HG03460 (cell line): ENCODE measurements at regions not wholly inside any gene's neighbourhood (a gene's known extent, or its start where the extent isn't known, plus 50 kb on each side); places are given as distances from the start of the nearest gene placed in this dataset.
"Not testable (repeated sequence)": the region's sequence is repeated elsewhere in the genome, so short reads cannot be mapped to it uniquely, and the experiment has no call there.

ENCODE experiments used
- ATAC-seq: cut with Tn5 transposase; IDR thresholded peaks from one replicate; pipeline ENCODE4 v1.9.1; 2021; ENCODE audit not compliant: unreplicated experiment

- no peak for ATAC-seq
Observed at GRCh38 chr4:128649575-128650205, 159.8 kb upstream of the JADE1 start.

GRCh38 chr4:128649161-128649560, 160.3 kb upstream of the JADE1 start:
- ATAC-seq, result no peak

DNA sequence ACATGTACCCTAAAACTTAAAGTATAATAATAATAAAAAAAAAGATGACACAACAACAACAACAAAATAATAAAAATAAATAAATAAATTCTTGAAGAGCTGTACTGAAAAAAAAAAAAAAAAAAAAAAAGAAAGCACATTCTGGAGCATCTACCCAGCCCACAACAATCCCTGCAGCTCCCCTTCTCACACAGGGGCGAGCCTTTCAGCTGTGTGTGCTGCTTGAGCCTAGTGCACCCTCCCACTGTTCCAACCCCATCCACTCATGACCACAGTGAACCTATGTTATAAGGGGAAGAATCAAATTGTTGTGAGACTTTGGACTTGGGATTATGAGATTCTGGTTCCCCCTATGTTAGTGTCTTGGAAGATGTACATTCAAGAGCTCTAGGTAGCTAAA, 161.5 kb upstream of the JADE1 start:
- ATAC-seq, result no peak

- ATAC-seq, result peak; percentile 61
Observed at GRCh38 chr4:128646893-128647292, 162.6 kb upstream of the JADE1 start.

DNA sequence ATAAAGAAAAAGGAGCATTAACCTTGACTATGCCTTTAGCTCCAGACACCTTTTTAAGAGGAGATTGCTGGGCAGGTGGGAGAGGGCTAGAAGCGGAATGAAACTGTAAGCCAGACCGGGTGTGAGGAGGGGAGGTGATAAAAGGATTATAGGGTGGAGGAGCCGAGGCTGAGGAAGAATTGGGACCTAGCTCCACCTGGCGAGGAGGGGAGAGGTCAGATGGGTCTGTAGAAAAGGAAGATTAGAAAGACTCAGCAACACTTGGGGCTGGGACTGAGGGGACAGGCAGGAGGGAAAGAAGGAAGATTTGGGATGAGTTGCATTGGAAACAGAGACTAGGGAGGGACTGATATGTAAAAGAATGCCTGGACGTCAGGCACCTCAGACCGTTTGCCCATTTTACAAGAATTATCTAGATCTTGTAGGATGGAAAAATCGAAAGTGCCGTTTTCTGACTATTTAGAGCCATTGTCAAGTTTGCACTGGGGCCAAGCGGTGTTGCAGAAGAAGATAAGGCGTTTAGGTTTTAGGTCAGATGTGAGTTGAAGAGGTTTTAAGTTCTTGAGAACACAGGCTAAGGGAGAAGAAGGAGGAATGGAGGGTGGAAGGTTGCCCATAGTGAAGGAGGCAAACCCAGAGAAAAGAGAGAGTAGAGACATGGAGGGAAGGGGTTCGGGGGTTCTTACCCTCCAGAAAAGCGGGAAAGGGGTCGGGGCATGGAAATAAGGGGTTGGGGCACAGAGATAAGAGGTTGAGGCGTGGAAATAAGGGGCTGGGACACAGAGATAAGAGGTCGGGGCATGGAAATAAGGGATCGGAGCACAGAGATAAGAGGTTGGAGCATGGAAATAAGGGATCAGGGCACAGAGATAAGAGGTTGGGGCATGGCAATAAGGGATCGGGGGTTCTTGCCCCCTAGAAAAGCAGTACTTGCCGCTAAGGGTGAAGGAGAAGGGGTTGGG, 164.5 kb upstream of the JADE1 start:
- ATAC-seq, result not testable (repeated sequence)

- ATAC-seq, result not testable (repeated sequence)
Observed at GRCh38 chr4:128644107-128644506, 165.4 kb upstream of the JADE1 start.

DNA sequence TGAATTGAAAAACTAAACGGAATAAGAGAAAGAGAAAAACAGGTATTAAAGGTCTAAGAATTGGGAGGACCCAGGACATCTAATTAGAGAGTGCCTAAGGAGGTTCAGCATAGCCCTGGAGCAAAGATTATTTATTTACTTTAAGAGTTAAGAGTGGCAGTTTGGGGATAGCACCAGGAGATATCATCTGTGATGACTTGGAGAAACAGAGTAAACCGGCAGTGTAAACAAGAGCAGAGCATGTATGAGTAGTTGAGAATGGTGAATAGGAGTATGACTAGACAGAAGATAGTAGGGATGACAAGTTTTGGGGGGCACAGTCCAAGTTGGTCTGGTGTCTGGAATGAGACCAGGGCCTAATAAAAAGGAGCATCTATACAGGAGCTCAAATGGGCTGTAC, 167.9 kb upstream of the JADE1 start:
- ATAC-seq, result not testable (repeated sequence)

GRCh38 chr4:128639541-128640270, 169.8 kb upstream of the JADE1 start:
- ATAC-seq, result no peak

DNA sequence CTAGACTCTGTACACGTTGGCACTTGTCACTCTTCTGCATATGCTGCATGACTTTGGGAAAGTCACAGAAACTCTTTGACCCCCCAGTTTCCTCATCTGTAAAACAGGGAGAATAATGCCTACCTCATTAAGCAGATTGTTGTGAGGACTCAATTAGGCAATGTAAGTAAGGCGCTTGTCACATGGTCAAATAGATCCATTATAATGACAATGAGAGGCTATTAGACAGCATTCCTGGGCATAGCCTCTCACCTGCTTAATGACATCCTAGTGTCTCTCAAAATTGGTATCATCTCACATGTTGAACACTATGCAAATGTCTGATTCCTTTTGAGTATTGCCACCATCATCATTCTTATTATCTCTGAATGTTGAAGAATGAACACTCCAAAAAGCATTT, 172.6 kb upstream of the JADE1 start:
- no peak for ATAC-seq

- no peak for ATAC-seq
Observed at GRCh38 chr4:128635955-128636560, 173.4 kb upstream of the JADE1 start.

- no peak for ATAC-seq
Observed at GRCh38 chr4:128635141-128635954, 174.2 kb upstream of the JADE1 start.

GRCh38 chr4:128633067-128633466, 176.4 kb upstream of the JADE1 start:
- no peak for ATAC-seq

DNA sequence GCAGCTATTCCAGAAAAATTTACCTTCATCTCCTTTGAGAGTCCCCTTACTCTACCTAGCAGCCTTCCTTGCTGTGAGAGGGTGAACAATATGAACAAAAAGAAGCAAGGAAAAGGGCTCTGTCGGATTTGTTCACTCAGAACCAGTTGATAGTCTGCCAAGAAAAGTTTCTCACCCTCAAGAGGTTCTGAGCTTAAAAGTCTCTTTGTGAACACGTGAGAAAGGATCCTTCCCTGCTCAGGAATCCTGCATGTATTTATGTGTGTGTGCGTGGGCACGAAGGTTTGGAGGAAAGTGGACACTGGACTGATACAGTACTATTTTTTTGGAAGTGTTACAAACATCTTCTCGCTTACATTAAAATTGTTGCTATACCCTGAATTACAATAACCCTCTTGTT, 178.6 kb upstream of the JADE1 start:
- ATAC-seq, result no peak

GRCh38 chr4:128623508-128624215, 185.8 kb upstream of the JADE1 start:
- ATAC-seq, result no peak

DNA sequence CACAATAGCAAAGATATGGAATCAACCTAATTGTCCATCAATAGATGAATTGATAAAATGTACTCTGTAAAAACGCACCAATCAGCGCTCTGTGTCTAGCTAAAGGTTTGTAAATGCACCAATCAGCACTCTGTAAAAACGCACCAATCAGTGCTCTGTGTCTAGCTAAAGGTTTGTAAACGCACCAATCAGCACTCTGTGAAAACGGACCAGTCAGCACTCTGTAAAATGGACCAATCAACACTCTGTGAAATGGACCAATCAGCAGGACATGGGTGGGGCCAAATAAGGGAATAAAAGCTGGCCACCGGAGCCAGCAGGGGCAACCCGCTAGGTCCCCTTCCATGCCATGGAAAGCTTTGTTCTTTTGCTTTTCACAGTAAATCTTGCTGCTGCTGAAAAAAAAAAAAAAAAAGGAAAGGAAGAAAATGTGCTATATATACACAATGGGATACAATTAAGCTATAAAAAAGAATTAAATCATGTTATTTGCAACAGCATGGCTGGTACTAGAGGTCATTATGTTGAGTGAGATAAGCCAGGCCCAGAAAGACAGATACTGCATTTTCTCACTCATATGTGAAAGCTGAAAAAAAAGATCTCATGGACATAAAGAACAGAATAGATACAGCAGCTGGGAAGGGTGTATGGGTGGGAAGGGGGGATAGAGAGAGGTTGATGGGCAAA, 189.1 kb upstream of the JADE1 start:
- not testable (repeated sequence) for ATAC-seq

GRCh38 chr4:128615197-128615596, 194.3 kb upstream of the JADE1 start:
- no peak for ATAC-seq

DNA sequence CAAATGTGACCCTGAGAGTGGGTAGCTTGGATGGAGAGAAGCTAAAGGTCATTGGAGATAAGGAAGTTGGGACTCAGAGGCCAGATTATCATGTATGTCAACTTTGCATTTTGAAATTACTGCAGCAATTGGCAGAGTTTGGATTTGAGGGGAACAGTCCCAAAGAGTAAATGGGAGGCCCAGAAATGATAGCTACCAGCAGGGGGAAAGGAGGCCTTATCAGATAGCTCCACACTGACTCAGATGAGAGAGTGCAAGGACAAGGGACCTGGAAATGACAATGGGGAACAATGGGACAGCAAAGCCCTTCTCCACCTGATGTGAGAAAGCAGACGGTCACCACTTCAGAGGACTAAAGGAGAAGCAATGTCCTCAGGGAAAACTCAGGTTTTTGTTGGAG, 201.5 kb upstream of the JADE1 start:
- no peak for ATAC-seq

DNA sequence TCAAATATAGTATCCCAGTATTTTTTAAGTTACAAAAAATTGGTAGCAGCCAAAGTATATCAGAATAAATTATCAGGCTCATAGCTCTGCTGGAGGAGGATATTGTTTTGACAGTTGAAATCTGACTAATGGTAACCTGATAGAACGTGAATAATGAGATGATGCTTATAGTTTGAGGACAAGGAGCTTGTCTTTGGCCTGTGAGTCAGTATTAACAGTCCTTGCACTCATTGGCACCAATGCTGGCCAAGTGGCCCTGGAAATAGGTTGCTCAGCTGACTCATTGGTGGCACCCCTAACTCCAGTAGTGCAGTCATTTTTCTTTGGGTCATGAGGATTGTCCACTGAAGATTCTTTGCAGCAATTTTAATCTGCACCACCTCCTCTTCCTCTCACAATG, 203.3 kb upstream of the JADE1 start:
- no peak for ATAC-seq

DNA sequence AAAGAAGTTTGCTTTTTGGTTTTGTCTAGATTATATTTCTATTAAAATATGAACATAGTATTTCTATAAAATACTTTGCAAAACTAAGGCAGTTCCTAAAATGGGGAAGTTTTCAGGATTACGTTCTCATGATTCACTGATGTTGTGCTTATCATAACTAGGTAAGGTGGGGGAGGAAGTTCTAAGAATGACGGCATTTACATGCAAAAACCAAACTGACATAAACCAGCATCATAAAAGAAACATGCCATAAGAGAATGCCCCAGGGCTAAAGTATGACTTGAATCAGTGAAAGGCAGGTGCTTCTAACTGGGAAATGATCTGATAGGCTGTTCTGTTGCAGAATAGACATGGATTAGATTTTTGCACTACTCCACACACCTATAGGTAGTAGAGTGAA, 204.7 kb upstream of the JADE1 start:
- ATAC-seq, result no peak
